ENCODE measurements at regions not wholly inside any gene's neighbourhood (a gene's known extent, or its start where the extent isn't known, plus 50 kb on each side); places are given as distances from the start of the nearest gene placed in this dataset.
"Not testable (repeated sequence)": the region's sequence is repeated elsewhere in the genome, so short reads cannot be mapped to it uniquely, and the experiment has no call there.

DNA sequence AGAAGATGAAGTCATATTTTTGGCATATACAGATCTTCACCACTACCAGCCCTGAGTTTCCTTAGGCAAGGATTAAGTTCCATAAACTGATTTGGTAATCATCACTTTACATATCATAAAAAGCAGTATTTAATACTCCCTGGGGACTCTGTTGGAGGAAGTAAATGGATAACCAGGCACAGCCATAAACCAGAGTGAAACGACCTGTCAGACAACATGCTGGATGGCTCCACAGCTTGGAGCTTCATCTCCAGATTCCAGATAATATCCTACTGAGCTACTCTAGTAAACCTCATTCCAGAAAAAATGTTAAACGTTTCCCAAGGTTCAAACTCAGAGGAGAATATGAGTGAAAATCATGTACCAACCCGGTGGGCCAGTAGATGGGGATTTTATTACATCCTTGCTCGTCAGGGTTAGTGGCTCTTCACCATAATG is 109.2 kb downstream of the BASP1 start:
- no peak for DNase-seq (ENCODE audit: low read depth)

DNA sequence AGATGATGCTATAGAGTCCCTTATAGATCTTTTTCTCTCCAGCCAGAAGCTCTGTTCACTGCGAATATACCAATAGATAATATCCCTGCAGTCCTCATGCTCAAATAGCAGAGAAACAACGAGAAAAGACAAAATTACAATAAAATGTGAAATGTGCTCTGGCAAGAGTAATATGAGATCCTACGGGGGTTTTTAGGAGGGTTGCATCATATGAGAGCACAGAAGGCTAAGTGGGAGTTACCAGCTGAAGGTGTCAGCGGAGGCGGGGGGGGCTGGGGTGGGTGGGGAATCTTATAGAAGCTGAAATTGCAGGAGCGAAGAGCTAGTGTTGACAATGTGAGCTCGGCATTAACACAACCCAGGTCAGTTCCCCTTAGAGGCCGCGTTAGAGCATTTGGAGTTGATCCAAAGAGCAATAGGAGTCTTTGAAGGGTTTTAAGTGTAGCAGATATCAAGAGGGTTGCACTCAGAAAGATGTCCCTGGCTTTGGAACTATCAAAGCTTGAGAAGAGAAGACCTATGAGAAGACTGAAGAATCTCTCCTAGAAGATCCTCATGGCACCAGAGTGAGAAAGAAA is 109.7 kb downstream of the BASP1 start:
- no peak for DNase-seq (ENCODE audit: low read depth)

DNA sequence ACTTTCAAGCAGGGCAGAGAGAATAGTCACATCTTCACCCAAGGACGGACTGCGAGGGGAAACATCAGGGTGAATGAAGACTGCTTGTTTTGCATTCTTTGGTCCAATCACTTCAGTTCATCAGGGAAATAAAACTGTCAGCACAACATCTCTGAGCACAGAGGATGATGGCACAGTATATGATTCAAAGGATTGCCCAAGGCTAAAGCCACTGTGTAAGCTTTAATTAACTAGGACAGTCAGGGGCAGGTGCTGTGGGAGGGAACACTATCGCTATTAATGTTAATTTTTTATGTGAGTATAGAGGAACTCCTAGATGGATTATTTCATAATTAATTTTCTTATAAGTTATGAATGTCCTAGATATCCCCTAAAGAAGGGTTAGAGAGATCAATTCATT is 112.1 kb downstream of the BASP1 start:
- no peak for DNase-seq (ENCODE audit: low read depth)

DNA sequence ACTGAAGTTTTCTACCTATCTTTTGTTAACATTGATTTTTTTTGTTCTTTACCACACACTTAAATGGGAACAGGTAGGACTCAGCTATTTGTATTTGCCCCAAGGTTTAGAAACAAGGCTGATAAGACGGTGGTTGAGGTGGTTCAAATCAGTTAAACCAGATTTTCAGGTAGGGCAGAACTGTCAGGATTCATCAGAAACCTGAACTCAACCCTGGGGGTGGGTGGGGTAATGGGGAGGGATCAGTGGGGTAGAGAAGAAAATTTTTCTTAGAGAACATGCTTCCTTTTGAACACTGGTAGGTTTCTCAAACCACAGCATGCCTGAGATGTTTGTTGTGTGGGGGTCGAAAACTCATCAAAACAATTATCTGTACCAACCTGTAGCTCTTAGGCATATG is 113.0 kb downstream of the BASP1 start:
- DNase-seq (ENCODE audit: low read depth) = no peak

DNA sequence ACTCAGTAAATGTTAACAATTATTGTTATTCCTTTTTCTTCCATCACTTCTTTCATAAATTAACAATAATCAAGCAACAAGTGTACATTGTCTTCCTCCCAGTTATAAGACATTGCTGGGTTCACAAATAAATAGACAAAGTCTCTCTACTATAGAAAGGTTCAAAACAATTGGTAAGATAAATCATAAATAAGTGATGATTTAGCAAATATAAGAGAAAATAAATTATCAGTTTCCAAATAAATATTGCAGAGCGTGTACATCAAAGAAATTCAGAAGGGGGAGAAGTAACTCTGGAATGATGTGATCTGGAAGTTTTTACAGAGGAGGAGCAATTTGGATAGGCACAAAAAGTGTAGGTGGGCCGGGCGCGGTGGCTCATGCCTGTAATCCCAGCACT is 114.2 kb downstream of the BASP1 start:
- no peak for DNase-seq (ENCODE audit: low read depth)

DNA sequence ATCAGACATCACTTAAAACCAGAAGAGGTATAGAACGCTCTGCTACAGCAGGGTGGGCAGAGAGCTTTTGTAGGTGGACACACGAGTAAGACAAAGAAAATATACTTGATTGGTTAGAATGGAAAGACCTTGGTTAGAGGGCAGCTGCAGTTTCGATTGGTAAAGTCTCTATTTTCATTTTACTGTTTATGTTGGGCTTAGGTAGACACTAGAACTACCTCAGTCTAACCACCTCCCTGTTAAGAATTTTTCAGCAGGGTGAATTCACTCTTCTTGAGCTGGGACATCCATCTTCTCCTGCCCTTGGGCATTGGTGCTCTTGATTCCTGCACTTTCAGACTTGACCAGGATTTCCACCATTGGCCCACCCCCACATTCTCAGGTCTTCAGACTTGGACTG is 116.3 kb downstream of the BASP1 start:
- DNase-seq (ENCODE audit: low read depth) = no peak

DNA sequence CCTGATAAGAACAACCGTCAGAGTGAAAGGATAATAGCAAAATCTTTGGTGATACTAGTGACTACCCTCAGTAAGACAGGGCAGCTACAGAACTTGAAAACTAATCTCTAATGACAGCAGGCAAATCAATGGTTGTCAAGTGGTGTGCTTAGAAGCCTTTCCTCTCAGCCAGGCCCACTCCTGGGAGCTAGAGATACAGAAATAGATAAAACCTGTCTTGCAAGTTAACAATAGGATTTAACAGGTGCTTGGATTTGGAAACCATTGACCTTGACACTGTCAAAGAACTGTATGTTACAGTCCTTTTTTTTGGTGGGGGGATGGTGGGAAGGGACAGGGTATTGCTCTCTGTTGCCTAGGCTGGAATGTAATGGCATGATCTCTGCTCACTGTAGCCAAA is 118.6 kb downstream of the BASP1 start:
- no peak for DNase-seq (ENCODE audit: low read depth)

DNA sequence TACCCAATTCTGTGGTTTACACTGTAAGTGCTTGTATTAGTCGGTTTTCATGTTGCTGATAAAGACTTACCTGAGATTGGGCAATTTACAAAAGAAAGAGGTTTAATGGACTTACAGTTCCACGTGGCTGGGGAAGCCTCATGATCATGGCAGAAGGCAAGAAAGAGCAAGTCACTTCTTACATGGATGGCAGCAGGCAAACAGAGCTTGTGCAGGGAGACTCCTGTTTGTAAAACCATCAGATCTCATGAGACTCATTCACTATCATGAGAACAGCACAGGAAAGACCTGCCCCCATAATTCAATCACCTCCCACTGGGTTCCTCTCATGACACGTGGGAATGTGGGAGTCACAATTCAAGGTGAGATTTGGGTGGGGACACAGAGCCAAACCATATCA is 119.3 kb downstream of the BASP1 start:
- not testable (repeated sequence) for DNase-seq (ENCODE audit: low read depth)

DNA sequence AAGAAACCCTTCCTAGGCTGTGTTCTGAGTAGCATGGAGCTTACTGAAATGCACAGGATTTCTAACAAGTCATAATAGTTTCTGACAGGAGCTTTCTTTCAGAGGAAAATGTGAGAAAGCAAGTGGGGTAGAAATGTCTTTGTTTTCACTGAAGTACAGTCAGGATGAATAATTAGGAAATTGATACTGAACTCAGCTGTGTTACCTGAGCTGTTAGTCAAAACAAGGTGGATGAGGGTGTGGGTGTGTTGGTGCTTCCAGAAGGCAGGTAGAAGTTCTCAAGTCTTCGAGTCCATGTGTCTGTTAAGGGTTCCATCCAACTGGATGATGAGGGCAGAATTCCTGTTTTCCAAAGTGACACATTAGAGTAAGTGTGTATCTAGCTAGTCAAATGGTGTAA is 122.4 kb downstream of the BASP1 start:
- no peak for DNase-seq (ENCODE audit: low read depth)

DNA sequence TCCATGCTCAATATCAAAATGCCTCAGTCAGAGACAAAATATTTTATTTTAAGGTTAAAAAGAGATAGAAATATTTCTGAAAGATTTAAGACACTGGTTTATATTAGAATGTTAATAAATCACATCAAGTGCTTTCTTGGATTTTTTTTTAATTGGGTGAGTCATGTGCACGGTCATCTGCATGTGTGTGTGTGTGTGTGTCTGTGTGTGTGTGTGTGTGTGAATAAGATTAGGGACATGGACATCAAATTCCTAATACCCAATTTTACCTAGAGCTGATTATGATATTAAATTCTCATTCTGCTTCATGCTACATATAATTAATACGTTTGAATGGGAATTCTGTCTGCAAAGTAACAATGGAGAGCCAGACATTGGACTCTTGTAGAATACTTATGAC is 122.9 kb downstream of the BASP1 start:
- DNase-seq (ENCODE audit: low read depth) = no peak

DNA sequence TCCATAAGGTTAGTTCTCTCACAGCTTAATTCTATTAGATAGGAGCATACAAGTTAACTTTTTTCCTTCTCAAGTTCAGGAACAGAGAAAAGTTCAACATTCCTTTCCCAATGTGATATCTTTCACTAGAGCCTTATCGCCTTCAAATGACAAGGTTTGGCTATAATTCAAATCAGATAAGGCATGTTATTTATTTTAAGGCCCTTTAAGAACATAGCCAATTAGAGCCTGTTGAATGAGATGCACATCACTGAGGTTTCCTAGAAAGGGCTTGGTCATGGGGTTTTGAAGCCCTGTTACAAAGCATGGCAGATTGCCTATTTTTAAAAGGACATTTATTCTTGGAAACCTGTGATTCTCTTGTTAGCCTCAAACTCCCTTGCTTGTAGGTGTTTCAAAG is 123.4 kb downstream of the BASP1 start:
- DNase-seq (ENCODE audit: low read depth) = no peak

DNA sequence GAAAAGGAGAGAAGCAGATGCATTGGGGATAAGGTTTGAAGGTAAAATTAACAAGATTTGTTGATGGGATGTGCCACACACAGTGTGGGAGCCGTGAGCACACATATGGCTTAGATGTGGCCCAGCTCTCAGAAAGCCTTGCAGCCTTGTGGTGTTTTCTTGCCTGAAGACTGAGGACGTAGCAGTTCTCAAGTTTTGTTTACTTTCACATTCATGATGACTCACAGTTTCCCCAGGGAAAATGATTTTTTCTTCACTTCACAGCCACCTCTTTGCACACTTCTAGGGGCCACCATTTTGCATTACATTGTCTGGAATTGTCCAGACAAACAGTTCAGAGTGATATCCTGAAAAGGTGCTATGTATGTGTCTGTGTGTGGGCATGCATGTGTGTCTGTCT is 126.2 kb downstream of the BASP1 start:
- DNase-seq (ENCODE audit: low read depth) = peak; percentile 83

DNA sequence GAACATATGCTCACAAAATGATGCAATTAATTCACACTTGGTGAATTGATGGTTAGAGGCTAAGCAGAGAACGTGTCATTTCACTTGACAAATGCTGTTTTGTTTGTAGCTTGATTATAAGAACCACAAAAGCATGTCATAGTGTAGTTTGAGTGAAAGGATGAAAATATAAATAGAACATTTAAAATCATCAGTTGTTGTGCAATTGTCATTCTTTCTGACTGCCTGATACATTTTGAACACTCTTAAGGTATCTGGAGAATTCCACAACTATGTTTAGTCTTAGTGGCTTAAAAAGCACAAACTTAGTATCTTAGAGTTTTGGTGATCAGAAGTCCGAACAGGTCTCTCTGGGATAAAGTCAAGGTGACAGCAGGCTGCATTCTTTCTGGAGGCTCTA is 129.4 kb downstream of the BASP1 start:
- DNase-seq (ENCODE audit: low read depth) = no peak

DNA sequence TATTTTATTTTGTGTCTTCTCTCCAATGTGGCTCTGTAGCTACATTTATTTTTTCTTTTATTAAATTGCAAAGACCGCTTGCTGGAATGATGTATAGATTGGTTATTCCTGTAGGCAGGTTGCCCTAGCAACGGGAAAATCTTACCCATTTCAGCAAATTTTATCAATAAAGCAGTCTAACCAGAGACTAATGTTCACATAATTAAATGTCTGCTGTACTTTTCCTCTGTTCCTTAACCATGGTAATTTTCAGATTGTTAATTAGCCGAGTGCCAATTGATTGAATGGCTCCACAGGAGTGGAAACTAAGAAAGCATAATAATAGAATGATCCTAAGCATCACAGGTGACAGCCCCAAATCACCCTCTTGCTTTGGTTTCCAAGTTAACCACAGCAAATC is 134.8 kb downstream of the BASP1 start:
- DNase-seq (ENCODE audit: low read depth) = no peak

DNA sequence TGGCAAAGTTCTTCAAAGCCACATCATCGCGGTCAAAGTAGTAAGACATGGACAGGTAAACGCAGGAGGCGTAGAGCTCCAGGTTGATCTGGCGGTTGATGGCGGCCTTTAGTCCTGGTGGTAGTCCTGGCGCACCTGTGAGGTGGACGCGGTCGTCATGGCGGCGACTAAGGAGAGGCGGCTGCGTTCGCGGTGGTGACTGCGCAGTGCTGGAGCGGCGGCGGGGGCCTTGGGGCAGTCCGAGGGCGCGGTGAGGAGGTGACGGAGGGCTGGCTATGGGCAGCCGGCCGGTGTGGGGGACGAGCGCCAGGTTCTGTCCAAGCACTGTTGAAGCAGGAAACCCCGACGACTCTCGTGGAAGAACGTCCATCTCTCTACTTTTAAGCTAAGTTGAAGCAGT is 136.8 kb downstream of the BASP1 start:
- DNase-seq (ENCODE audit: low read depth) = no peak

DNA sequence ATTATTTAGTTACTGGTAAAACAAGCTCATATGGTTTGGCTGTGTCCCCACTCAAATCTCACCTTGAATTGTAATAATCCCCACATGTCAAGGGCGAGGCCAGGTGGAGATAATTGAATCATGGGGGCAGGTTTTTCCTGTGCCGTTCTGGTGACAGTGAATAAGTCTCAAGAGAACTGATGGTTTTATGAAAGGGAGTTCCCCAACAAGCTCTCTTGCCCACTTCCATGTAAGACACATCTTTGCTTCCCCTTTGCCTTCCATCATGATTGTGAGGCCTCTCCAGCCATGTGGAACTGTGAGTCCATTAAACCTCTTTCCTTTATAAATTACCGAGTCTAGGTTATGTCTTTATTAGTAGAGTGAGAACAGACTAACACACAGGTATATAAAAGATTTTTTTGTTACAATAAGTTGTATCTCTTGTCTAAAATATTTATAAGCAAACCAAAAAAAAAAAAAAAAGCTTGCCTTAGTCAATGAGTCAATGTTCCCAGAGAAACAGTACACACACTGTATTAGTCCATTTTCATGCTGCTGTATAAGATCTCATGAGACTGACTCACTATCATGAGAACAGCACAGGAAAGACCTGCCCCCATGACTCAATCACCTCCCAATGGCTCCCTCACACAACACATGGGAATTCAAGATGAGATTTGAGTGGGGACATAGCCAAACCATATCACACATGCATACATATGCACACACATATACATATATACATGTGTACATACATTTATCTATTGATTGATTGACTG is 138.3 kb downstream of the BASP1 start:
- no peak for DNase-seq (ENCODE audit: low read depth)

DNA sequence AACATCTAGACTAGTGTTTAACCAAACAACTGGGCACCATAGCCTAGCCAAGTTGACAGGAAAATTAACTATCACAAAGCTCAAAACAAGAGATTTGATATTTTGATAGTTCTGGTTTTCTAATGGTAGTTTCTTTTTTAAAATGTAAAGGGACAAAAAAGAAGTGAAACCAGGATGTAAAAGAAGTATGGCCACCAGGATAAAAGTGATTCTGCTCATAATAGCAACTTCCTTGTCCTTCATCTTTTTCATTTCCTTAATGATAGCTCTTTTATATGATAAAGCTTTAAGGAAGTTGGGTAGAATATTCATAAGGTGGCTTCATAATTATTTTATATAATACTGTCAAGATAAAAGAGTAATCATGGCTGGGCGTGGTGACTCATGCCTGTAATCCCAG is 139.1 kb downstream of the BASP1 start:
- no peak for DNase-seq (ENCODE audit: low read depth)

DNA sequence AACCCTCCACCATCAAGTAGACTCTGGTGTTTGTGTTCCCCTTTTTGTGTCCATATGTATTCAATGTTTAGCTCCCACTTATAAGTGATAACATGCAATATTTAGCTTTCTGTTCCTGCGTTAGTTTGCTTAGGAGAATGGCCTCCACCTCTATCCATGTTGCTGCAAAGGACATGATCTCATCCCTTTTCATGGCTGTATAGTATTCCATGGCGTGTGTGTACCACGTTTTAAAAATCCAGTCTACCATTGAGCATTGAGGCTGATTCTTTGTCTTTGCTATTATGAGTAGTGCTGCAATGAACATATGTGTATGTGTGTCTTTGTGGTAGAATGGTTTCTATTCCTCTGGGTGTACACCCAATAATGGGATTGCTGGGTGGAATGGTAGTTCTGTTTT is 140.1 kb downstream of the BASP1 start:
- DNase-seq (ENCODE audit: low read depth) = no peak

DNA sequence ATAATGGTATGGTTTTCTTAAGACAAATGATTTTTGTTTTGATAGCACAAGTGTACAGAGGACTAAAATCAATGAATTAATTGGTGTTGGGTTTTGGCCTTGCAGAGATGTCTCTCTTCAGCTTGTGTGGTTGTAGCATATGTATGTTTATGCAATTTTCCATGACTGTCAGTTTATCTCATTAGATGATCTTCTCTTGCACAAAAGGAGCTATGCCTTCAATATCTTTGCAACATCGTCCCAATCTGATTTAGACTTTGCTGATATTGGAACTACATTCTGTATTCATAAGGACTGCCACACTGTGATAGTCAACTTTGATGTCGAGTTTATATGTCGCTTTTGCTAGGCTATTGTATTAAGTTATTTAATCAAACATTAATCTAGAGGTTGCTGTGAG is 140.0 kb upstream of the TAF11L2 start:
- no peak for DNase-seq (ENCODE audit: low read depth)

DNA sequence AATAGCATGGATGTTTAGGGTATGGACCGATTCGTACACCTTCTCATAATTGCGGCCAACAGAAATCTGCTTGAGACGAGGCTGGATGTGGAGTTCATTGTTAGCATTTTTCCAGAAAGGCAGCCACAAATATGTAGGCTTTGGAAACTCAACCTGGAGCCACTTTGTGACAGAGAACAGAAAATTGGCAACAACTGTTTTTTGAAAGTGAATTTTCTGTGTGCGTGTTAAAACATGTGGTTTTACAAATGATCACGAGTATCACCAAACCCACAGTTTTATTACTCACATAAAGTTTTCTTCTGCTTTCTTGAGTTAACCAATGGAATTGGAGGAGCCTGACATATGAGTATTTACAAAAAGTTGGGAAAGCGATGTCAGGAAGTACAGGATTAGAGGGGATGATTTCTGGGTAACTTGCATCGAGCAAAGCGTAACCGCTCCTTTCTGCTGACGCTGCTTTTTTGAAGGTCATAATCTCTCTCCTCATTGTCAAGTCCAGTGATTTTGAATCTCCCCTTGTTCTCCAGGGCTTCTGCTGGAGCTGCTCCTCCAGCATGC is 138.5 kb upstream of the TAF11L2 start:
- DNase-seq (ENCODE audit: low read depth) = no peak

DNA sequence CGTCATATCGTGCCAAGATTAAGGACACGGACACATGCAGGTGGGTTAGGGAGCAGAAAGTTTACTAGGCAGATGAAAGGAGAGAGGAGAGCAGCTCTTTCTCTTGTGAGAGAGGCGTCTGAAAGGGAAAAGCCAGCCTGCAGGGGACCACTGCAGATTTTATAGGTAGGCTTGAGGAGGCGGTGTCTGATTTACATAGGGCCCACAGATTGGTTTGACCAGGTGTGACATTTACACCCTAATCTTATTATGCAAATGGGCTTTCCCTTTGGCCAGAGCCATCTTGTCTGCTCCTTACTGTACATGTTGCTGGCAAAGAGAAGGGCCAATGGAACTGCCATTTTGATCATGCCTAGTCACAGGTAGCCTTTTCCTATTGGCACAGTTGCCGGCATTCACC is 137.2 kb upstream of the TAF11L2 start:
- DNase-seq (ENCODE audit: low read depth) = no peak

DNA sequence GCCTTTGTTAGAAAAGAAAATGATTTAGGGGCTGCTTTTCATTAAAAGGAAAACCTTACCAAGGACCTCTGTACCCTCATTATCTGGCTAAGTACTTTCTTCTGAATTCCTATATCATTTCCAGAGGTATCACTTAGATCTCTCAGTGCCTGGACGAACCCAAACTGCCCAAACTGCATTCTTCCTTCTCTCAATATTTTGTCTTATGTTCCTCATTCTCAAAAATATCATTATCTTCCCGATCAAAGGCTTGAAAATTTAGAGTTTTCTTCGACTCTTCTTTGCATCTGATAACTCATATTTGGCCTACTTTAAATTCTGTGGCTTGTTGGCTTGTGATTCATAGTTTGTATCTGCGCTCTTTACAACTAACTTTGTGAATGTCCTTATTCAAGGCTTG is 136.7 kb upstream of the TAF11L2 start:
- no peak for DNase-seq (ENCODE audit: low read depth)

DNA sequence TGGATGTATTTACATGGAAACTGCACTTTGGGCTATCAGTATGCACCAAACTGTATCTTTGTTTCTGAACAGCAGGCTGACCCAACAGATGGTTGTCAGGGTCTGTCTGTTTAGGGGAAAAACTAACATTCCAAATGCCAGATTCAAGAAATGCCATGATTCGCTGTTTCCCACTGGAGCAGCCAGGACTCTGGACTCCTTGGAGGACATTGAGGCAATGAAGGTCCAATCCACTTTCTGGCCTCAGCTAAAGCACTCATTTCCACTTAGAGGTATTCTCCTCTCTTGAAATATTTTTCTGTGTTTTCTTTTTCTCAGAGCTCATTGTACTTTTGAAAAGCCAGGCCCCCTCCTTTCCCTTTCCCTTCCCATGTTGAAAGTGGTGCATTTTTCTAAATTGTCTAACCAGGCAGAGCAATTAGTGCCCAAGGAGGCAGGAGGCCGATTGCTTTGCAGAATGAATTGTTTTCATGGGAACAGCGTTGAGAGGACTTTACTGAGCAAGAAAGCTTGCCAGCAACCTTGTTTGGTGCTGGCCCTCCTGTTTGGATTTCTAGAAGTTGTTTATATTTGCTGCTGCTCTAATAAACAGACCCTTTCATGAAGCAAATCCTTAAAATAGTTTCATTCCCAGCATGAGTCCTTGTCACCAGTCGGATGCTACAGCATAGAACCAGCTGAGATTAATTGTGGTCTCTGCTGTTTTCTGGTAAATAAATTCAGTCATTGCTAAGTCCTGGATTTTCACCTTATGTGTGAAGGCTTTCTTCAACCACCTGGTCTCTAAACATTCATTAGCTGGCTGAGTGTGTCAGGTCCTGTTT is 132.8 kb upstream of the TAF11L2 start:
- no peak for DNase-seq (ENCODE audit: low read depth)

All from HS-27A (cell line).